SH-SY5Y (cell line): ENCODE measurements at regions not wholly inside any gene's neighbourhood (a gene's known extent, or its start where the extent isn't known, plus 50 kb on each side); places are given as distances from the start of the nearest gene placed in this dataset.

ENCODE experiments used
- GATA2 ChIP-seq: IDR thresholded peaks from 2 replicates; pipeline ENCODE4 v1.6.1; 2011; ENCODE audit warnings: mild to moderate bottlenecking, low read depth, low read length
- GATA3 ChIP-seq: IDR thresholded peaks from 2 replicates; pipeline ENCODE4 v1.6.1; 2011; ENCODE audit warnings: low read depth, mild to moderate bottlenecking, low read length, moderate library complexity

GRCh38 chr15:35774653-35775052 is 228.7 kb upstream of the DPH6 start:
- no peak for TF ChIP-seq GATA3
- TF ChIP-seq GATA2: no peak
